Epithelial cell of esophagus (primary cell): ENCODE measurements at regions not wholly inside any gene's neighbourhood (a gene's known extent, or its start where the extent isn't known, plus 50 kb on each side); places are given as distances from the start of the nearest gene placed in this dataset.

Source experiments
- DNase-seq: peaks from one replicate; pipeline ENCODE4 v3.0.0; 2010; ENCODE audit warnings: low read depth
- H3K4me3 ChIP-seq: 2 replicates; pipeline ENCODE4 v1.5.1; 2011; ENCODE audit warnings: mild to moderate bottlenecking, low read length, control low read depth
- CTCF ChIP-seq: IDR thresholded peaks from 2 replicates; pipeline ENCODE4 v1.5.1; 2011; ENCODE audit warnings: low read depth, mild to moderate bottlenecking, low read length, control low read depth, inconsistent platforms; ENCODE audit not compliant: insufficient read depth; ENCODE audit errors: missing control alignments

- no peak for DNase-seq
- H3K4me3 ChIP-seq: no peak overlapping the region
- TF ChIP-seq CTCF: no peak
These were observed 645.2 kb upstream of the EPHA6 start for GRCh38 chr3:96169111-96169766.

- no peak for TF ChIP-seq CTCF
- DNase-seq: no peak
- no peak overlapping the region for H3K4me3 ChIP-seq
These were observed 641.5 kb upstream of the EPHA6 start for GRCh38 chr3:96172917-96173316.

GRCh38 chr3:96175500-96175899, 638.9 kb upstream of the EPHA6 start:
- no peak overlapping the region for H3K4me3 ChIP-seq
- no peak for TF ChIP-seq CTCF
- no peak for DNase-seq

- peak; percentile 60 for DNase-seq
- H3K4me3 ChIP-seq: no peak overlapping the region
- no peak for TF ChIP-seq CTCF
These were observed 631.6 kb upstream of the EPHA6 start for GRCh38 chr3:96182756-96183155.

- no peak for DNase-seq
- H3K4me3 ChIP-seq: no peak overlapping the region
- no peak for TF ChIP-seq CTCF
These were observed 630.5 kb upstream of the EPHA6 start for GRCh38 chr3:96183871-96184270.

GRCh38 chr3:96190024-96190616, 624.3 kb upstream of the EPHA6 start:
- no peak for TF ChIP-seq CTCF
- H3K4me3 ChIP-seq: no peak overlapping the region
- peak; percentile 1 for DNase-seq
